Urinary bladder (tissue), 3 donors: ENCODE measurements at regions not wholly inside any gene's neighbourhood (a gene's known extent, or its start where the extent isn't known, plus 50 kb on each side); places are given as distances from the start of the nearest gene placed in this dataset.
"Not testable (repeated sequence)": the region's sequence is repeated elsewhere in the genome, so short reads cannot be mapped to it uniquely, and the experiment has no call there.

ENCODE experiments used
- DNase-seq: peaks from one replicate; pipeline ENCODE4 v3.0.0-alpha.2; 2015; ENCODE audit errors: extremely low spot score
- H3K27ac ChIP-seq: one replicate; pipeline ENCODE4 v1.5.1; 2013; ENCODE audit warnings: low read depth, mild to moderate bottlenecking, moderate library complexity
- H3K36me3 ChIP-seq: one replicate; pipeline ENCODE4 v1.6.1; 2013; ENCODE audit warnings: mild to moderate bottlenecking, moderate library complexity; ENCODE audit not compliant: insufficient read depth
- H3K4me1 ChIP-seq: one replicate; pipeline ENCODE4 v1.6.1; 2013; ENCODE audit warnings: mild to moderate bottlenecking, moderate library complexity; ENCODE audit not compliant: insufficient read depth
- H3K4me3 ChIP-seq: one replicate; pipeline ENCODE4 v1.5.1; 2013; ENCODE audit warnings: low read depth, low read length
- WGBS: extraction: QIAGEN DNeasy Blood & Tissue Kit; methylation state at CpG from one replicate; pipeline ENCODE4 v1.1.7; 2013; 5-methylcytosine and 5-hydroxymethylcytosine counted together
- donor health status: healthy with polysubstance abuse.
- donor health status: healthy.

GRCh38 chr11:34830648-34831047 is 85.5 kb downstream of the APIP start:
- 54% methylated on average over 8 of the region's 8 CpGs for WGBS
- Histone ChIP-seq H3K4me3 (no peak overlapping the region), H3K27ac (no peak overlapping the region), H3K4me1 (no peaks in the 10 kb centered on the region), H3K36me3 (no peaks in the 10 kb centered on the region)
- DNase-seq: no peak

- H3K36me3 ChIP-seq: no peaks in the 10 kb centered on the region
- no peak overlapping the region for H3K4me3 ChIP-seq
- H3K4me1 ChIP-seq: no peaks in the 10 kb centered on the region
- WGBS: 55% methylated on average over 5 of the region's 5 CpGs
- H3K27ac ChIP-seq: no peak overlapping the region
- no peak for DNase-seq
These were observed 86.1 kb downstream of the APIP start for GRCh38 chr11:34830035-34830434.

GRCh38 chr11:34827228-34827627 is 89.0 kb downstream of the APIP start:
- no peak overlapping the region for H3K4me3 ChIP-seq
- H3K27ac ChIP-seq: no peak overlapping the region
- no peaks in the 10 kb centered on the region for H3K36me3 ChIP-seq
- WGBS: 73% methylated on average over 1 of the region's 1 CpG
- no peaks in the 10 kb centered on the region for H3K4me1 ChIP-seq
- DNase-seq: no peak

- Histone ChIP-seq H3K4me3 (no peak overlapping the region), H3K27ac (peak overlapping the region; percentile 28), H3K4me1 (no peaks in the 10 kb centered on the region), H3K36me3 (no peaks in the 10 kb centered on the region)
- no peak for DNase-seq
- 28% methylated on average over 1 of the region's 1 CpG for WGBS
These were observed 89.8 kb downstream of the APIP start for GRCh38 chr11:34826384-34826726.

GRCh38 chr11:34825670-34826383 is 90.4 kb downstream of the APIP start:
- 84% methylated on average over 7 of the region's 7 CpGs for WGBS
- Histone ChIP-seq H3K36me3 (no peaks in the 10 kb centered on the region), H3K27ac (peak overlapping the region; percentile 28), H3K4me1 (no peaks in the 10 kb centered on the region), H3K4me3 (no peak overlapping the region)
- DNase-seq: peak; percentile 57

GRCh38 chr11:34825315-34825669 is 90.9 kb downstream of the APIP start:
- Histone ChIP-seq H3K36me3 (no peaks in the 10 kb centered on the region), H3K4me1 (no peaks in the 10 kb centered on the region), H3K27ac (no peak overlapping the region), H3K4me3 (no peak overlapping the region)
- 61% methylated on average over 3 of the region's 3 CpGs for WGBS
- no peak for DNase-seq

- Histone ChIP-seq H3K27ac (no peak overlapping the region), H3K4me3 (no peak overlapping the region), H3K36me3 (no peaks in the 10 kb centered on the region), H3K4me1 (no peaks in the 10 kb centered on the region)
- no peak for DNase-seq
These were observed 91.8 kb downstream of the APIP start for GRCh38 chr11:34824425-34824824.

GRCh38 chr11:34823639-34824038 is 92.5 kb downstream of the APIP start:
- no peak overlapping the region for H3K27ac ChIP-seq
- no peak for DNase-seq
- no peaks in the 10 kb centered on the region for H3K4me1 ChIP-seq
- 61% methylated on average over 2 of the region's 2 CpGs for WGBS
- no peak overlapping the region for H3K4me3 ChIP-seq
- H3K36me3 ChIP-seq: no peaks in the 10 kb centered on the region

GRCh38 chr11:34823197-34823596 is 93.0 kb downstream of the APIP start:
- H3K4me1 ChIP-seq: no peaks in the 10 kb centered on the region
- no peak overlapping the region for H3K4me3 ChIP-seq
- DNase-seq: no peak
- WGBS: 73% methylated on average over 3 of the region's 3 CpGs
- no peak overlapping the region for H3K27ac ChIP-seq
- H3K36me3 ChIP-seq: no peaks in the 10 kb centered on the region

GRCh38 chr11:34819740-34820482 is 96.3 kb downstream of the APIP start:
- 61% methylated on average over 6 of the region's 6 CpGs for WGBS
- no peak for DNase-seq
- Histone ChIP-seq H3K4me1 (no peaks in the 10 kb centered on the region), H3K36me3 (no peaks in the 10 kb centered on the region), H3K27ac (no peak overlapping the region), H3K4me3 (no peak overlapping the region)

- not testable (repeated sequence) for H3K4me3 ChIP-seq, H3K27ac ChIP-seq, DNase-seq, H3K36me3 ChIP-seq, H3K4me1 ChIP-seq
- WGBS: 82% methylated on average over 3 of the region's 3 CpGs
These were observed 98.4 kb downstream of the APIP start for GRCh38 chr11:34817812-34818211.

GRCh38 chr11:34816698-34817213 is 99.4 kb downstream of the APIP start:
- no peak for DNase-seq
- 77% methylated on average over 4 of the region's 4 CpGs for WGBS
- Histone ChIP-seq H3K36me3 (no peaks in the 10 kb centered on the region), H3K4me1 (no peaks in the 10 kb centered on the region), H3K27ac (no peak overlapping the region), H3K4me3 (no peak overlapping the region)

- no peaks in the 10 kb centered on the region for H3K36me3 ChIP-seq
- H3K4me1 ChIP-seq: no peaks in the 10 kb centered on the region
- H3K27ac ChIP-seq: no peak overlapping the region
- no peak overlapping the region for H3K4me3 ChIP-seq
- no peak for DNase-seq
- WGBS: 85% methylated on average over 1 of the region's 1 CpG
These were observed 103.1 kb downstream of the APIP start for GRCh38 chr11:34812905-34813576.

- H3K4me3 ChIP-seq: no peak overlapping the region
- 79% methylated on average over 3 of the region's 3 CpGs for WGBS
- no peak for DNase-seq
- no peaks in the 10 kb centered on the region for H3K4me1 ChIP-seq
- H3K36me3 ChIP-seq: no peaks in the 10 kb centered on the region
- H3K27ac ChIP-seq: no peak overlapping the region
These were observed 104.3 kb downstream of the APIP start for GRCh38 chr11:34811858-34812257.
